ENCODE measurements at regions not wholly inside any gene's neighbourhood (a gene's known extent, or its start where the extent isn't known, plus 50 kb on each side); places are given as distances from the start of the nearest gene placed in this dataset.
"Not testable (repeated sequence)": the region's sequence is repeated elsewhere in the genome, so short reads cannot be mapped to it uniquely, and the experiment has no call there.

DNA sequence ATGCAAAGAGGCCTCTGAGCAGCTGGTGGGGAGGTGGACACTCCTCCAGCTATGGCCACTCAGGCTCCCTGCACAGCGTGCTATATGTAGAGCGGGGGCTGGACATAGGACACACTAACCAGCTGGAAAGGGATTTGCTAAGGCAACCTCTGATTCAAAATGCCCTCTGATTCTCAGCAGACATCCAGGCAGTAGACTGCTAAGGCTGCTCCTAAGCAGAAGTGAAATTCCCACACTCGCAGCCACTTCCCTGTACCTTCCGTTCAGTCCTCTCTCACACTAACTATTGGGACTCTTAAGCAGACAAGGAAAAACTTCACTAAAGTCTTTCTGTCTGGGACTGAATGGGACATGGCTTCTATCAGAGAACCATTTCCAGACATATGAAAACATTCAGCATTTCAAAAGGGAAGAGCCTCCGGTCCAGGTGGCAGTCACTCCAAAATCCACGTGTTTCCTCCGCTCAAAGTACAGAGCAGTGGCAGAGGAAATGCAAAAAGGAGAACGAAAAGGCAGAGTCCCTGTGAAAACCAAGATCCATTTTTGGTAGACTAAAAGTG, 265.8 kb downstream of the TTC32 start:
- TF ChIP-seq, protein P1, sequence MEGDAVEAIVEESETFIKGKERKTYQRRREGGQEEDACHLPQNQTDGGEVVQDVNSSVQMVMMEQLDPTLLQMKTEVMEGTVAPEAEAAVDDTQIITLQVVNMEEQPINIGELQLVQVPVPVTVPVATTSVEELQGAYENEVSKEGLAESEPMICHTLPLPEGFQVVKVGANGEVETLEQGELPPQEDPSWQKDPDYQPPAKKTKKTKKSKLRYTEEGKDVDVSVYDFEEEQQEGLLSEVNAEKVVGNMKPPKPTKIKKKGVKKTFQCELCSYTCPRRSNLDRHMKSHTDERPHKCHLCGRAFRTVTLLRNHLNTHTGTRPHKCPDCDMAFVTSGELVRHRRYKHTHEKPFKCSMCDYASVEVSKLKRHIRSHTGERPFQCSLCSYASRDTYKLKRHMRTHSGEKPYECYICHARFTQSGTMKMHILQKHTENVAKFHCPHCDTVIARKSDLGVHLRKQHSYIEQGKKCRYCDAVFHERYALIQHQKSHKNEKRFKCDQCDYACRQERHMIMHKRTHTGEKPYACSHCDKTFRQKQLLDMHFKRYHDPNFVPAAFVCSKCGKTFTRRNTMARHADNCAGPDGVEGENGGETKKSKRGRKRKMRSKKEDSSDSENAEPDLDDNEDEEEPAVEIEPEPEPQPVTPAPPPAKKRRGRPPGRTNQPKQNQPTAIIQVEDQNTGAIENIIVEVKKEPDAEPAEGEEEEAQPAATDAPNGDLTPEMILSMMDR (IDR thresholded peaks at IDR 0.05; ENCODE audit: extremely low read depth, missing control alignments), result no peak
- no peak for DNase-seq (ENCODE audit: low spot score)

DNA sequence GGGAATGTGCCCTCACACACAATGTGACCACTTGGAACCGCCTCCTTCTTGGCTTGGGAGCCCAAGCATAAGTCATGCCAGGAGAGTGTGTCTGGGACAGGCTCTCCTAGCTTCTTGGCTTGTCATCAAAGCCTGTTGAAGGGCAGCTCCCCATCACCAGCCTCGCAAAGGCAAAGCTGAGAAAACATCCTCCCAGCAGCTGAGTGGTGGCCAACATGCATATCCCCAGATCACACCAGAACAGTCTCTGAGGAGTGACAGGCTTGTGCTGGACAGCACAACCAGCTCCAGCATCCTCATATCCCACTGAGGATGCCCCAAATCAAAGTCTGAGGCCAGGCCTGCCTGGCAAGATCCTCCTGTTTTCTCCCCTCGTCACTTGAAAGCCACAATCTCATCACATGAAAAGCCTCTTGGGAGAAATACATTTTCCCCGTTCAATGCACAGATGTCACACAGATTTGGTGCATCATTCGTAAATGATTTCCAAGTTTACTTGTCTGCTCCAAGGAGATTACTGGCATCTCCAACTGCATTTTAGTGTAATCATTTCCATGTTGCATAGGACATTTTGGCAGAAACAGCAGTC, 269.3 kb downstream of the TTC32 start:
- no peak for DNase-seq (ENCODE audit: low spot score)

DNA sequence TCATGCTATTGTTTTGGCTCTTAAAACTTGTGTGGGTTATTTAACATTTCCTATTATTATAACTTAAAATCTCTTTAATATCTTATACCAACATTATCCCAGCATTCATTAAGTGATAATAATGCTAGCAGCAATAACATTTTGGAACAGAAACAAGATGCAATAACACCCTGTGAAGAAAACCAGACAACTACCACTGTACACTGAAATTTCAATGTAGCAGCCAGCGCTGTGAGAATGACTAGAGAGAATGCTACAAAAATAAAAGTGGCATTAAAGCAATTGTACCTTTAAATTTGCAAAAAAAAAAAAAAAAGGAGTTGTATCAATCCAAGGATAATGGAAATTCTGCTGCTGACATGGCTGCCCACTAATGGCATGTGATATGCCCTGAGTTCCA, 269.9 kb downstream of the TTC32 start:
- TF ChIP-seq, protein P1 (IDR thresholded peaks at IDR 0.05; ENCODE audit: extremely low read depth, missing control alignments), result no peak
- no peak for DNase-seq (ENCODE audit: low spot score)

More for the DNA sequence above, 269.3 kb downstream of the TTC32 start:
- TF ChIP-seq, protein P1 (IDR thresholded peaks at IDR 0.05; ENCODE audit: extremely low read depth, missing control alignments), result no peak

DNA sequence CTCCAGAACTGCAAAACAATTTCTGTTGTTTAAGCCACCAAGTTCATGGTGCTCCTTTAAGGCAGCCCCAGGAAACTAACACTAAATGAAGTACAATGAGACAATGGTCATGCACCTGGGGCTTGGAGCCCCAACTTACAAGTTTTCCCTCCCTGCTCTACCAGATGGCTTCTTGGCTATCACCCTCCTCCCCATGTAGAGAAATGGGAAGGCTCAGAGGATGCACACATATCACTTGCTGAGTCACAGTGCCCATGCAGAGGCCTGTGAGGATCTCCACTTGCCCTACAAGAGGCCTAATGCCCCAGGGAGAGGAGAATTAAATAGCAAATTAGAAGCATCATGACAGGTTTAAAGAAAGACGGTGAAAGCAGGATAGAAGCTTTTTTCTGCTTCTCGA, 270.9 kb downstream of the TTC32 start:
- DNase-seq (ENCODE audit: low spot score), result no peak
- TF ChIP-seq, protein P1 (IDR thresholded peaks at IDR 0.05; ENCODE audit: extremely low read depth, missing control alignments), result no peak

DNA sequence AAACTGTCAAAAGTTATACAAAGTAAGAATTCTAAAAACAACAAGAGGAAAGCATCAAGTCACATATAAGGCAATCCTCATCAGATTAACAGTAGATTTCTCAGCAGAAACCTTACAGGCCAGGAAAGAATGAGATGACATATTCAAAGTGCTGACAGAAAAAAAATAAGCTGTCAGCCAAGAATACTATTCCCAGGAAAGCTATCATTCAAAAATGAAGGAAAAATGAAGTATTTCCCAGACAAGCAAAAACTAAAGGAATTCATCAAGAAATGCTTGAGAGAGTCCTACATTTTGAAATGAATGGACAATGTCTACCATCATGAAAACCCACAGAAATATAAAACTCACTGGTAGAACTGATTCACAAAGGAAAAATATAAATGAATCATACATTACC, 268.9 kb upstream of the OSR1 start:
- TF ChIP-seq, protein P1 (IDR thresholded peaks at IDR 0.05; ENCODE audit: extremely low read depth, missing control alignments), result no peak
- DNase-seq (ENCODE audit: low spot score), result no peak

DNA sequence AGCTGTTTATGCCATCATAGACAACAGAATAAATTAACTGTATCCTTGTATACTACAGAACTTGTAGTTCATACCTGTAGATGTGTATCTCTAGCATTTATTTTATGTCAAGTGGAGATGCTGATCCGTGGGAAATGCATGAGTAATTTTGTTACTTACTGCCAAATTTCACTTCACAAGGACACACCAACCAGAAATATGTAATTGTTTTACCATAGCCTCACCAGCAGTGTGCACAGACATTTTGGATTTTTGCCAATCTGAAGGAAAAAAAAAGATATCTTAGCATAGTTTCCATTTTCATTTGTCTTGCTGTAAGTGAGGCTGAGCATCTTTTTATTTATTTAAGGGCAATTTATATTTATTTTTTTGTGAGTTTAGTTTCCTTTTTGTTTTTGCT, 265.1 kb upstream of the OSR1 start:
- no peak for DNase-seq (ENCODE audit: low spot score)
- TF ChIP-seq, protein P1 (IDR thresholded peaks at IDR 0.05; ENCODE audit: extremely low read depth, missing control alignments), result no peak

DNA sequence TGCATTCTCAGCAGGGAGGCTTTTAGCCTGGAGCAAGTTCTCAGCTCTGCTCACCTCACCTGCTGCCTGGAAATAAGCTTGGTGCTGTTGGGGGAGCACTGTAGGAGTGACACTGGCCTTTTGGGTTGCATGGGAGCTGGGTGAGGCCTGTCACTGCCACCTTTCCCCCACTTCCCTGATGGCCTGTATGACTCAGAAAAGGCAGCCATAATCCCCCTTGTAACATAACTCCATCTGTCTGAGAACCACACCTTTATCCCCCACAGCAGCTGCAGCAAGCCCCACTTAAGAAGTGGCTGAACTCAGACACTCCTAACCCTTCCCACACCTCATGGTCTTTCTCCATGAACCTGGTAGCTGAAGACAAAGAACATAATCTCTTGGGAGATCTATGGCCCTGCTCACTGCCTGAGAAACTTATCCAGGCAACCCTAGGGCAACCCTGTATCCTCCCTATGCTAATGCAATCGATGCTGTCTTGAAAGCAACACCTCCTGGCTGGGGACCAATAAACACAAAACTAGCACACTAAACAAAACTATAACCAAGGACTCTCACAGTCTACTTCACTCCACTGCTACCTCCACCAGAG, 258.9 kb upstream of the OSR1 start:
- no peak for DNase-seq (ENCODE audit: low spot score)
- TF ChIP-seq, protein P1 (IDR thresholded peaks at IDR 0.05; ENCODE audit: extremely low read depth, missing control alignments), result no peak

DNA sequence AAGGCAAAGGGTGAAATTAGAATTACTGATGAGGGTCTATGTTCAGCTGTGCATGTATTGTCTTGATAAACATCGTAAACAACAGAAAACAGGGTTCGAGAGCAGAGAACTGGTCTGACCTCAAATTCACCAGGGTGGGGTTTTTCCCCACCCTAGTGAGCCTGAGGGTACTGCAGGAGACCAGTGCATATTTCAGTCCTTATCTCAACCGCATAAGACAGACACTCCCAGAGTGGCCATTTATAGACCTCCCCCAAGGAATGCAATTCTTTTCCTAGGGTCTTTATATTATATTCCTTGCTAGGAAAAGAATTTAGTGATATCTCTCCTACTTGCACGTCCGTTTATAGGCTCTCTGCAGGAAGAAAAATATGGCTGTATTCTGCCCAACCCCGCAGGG, 257.0 kb upstream of the OSR1 start:
- DNase-seq (ENCODE audit: low spot score), result not testable (repeated sequence)

All from GM20000 (cell line).